CD14-positive monocyte (primary cell): ENCODE measurements at regions not wholly inside any gene's neighbourhood (a gene's known extent, or its start where the extent isn't known, plus 50 kb on each side); places are given as distances from the start of the nearest gene placed in this dataset.

Source experiments
- DNase-seq, 3 donors: peaks; one replicate each; pipeline ENCODE4 v3.0.0-alpha.2; 2011 to 2022
- H2AFZ ChIP-seq: 2 replicates; pipeline ENCODE4 v1.6.0; 2012; ENCODE audit warnings: mild to moderate bottlenecking, low read depth, low read length, inconsistent platforms; ENCODE audit not compliant: insufficient read depth, poor library complexity, severe bottlenecking
- H3K27ac ChIP-seq, 2 donors: 1 replicate in 1 of 2; 2 replicates in 1 of 2; pipeline ENCODE4 v1.5.1; 2012 to 2013; ENCODE audit warnings: low read length in 2 of 2, control low read depth in 1 of 2, inconsistent platforms in 1 of 2, low read depth in 1 of 2, mild to moderate bottlenecking in 1 of 2
- H3K27me3 ChIP-seq, 2 donors: one replicate each; pipeline versions ENCODE4 v1.6.0 to v1.6.1; 2011 to 2013; ENCODE audit warnings: low read length in 2 of 2; ENCODE audit not compliant: control insufficient read depth in 2 of 2, insufficient read depth in 2 of 2
- H3K36me3 ChIP-seq, 2 donors: replicated peaks in 1 of 2; 1 replicate in 1 of 2; 2 replicates in 1 of 2; pipeline versions ENCODE4 v1.5.1 to v1.6.1; 2012 to 2013; ENCODE audit warnings: low read length in 2 of 2, control low read depth in 1 of 2, inconsistent platforms in 1 of 2, mild to moderate bottlenecking in 1 of 2; ENCODE audit not compliant: insufficient read depth in 2 of 2, control insufficient read depth in 1 of 2
- H3K4me1 ChIP-seq, 2 donors: 1 replicate in 1 of 2; 2 replicates in 1 of 2; pipeline versions ENCODE4 v1.5.1 to v1.6.1; 2012 to 2013; ENCODE audit warnings: low read length in 2 of 2, control low read depth in 1 of 2, inconsistent platforms in 1 of 2, mild to moderate bottlenecking in 1 of 2, moderate library complexity in 1 of 2; ENCODE audit not compliant: insufficient read depth in 2 of 2, control insufficient read depth in 1 of 2
- H3K4me2 ChIP-seq: replicated peaks from 2 replicates; pipeline ENCODE3; 2012; ENCODE audit warnings: low read length, moderate library complexity, mild to moderate bottlenecking; ENCODE audit not compliant: poor library complexity, severe bottlenecking; ENCODE audit errors: extremely low read depth
- H3K4me3 ChIP-seq, 3 experiments: fragments of 200-600 bp in 1 of 3; sonication (generic) in 1 of 3; replicated peaks in 1 of 3; 1 replicate in 2 of 3; 2 replicates in 1 of 3; pipeline ENCODE4 v1.5.1; 2011 to 2013; ENCODE audit warnings: low read length in 3 of 3, mild to moderate bottlenecking in 3 of 3, control low read depth in 2 of 3, low read depth in 2 of 3, inconsistent platforms in 1 of 3, moderate library complexity in 1 of 3
- H3K79me2 ChIP-seq: 2 replicates; pipeline ENCODE4 v1.6.0; 2012; ENCODE audit warnings: mild to moderate bottlenecking, control low read depth, inconsistent platforms, low read length, moderate library complexity; ENCODE audit not compliant: insufficient read depth
- H3K9ac ChIP-seq: 2 replicates; pipeline ENCODE4 v1.6.0; 2017; ENCODE audit warnings: low read length, mild to moderate bottlenecking; ENCODE audit not compliant: insufficient read depth, poor library complexity, severe bottlenecking
- H3K9me3 ChIP-seq, 2 donors: replicated peaks in 1 of 2; 1 replicate in 1 of 2; 2 replicates in 1 of 2; pipeline versions ENCODE4 v1.5.1 to v1.6.1; 2012 to 2013; ENCODE audit warnings: low read length in 2 of 2, control low read depth in 1 of 2; ENCODE audit not compliant: control insufficient read depth in 1 of 2, insufficient read depth in 1 of 2
- H4K20me1 ChIP-seq: 2 replicates; pipeline ENCODE4 v1.6.0; 2012; ENCODE audit warnings: mild to moderate bottlenecking, low read length, control low read depth, moderate library complexity; ENCODE audit not compliant: insufficient read depth
- H3K27ac Mint-ChIP-seq, 7 donors: one replicate each; pipeline ENCODE4 v1.8.0; 2020; ENCODE audit warnings: mild to moderate bottlenecking in 7 of 7, mixed read lengths in 7 of 7, moderate library complexity in 6 of 7, inconsistent platforms in 2 of 7
- H3K27me3 Mint-ChIP-seq, 3 donors: one replicate each; pipeline ENCODE4 v1.8.0; 2021 to 2022; ENCODE audit warnings: low read depth in 3 of 3, mild to moderate bottlenecking in 3 of 3, mixed read lengths in 3 of 3, moderate library complexity in 3 of 3, inconsistent platforms in 1 of 3
- H3K36me3 Mint-ChIP-seq, 2 donors: one replicate each; pipeline ENCODE4 v1.8.0; 2020; ENCODE audit warnings: mixed read lengths in 2 of 2, inconsistent platforms in 1 of 2, mild to moderate bottlenecking in 1 of 2
- H3K4me1 Mint-ChIP-seq: one replicate; pipeline ENCODE4 v1.8.0; 2020; ENCODE audit warnings: mild to moderate bottlenecking, mixed read lengths
- H3K4me3 Mint-ChIP-seq, 2 donors: one replicate each; pipeline ENCODE4 v1.8.0; 2020; ENCODE audit warnings: mild to moderate bottlenecking in 2 of 2, mixed read lengths in 2 of 2, moderate library complexity in 1 of 2
- H3K9me3 Mint-ChIP-seq, 7 donors: one replicate each; pipeline ENCODE4 v1.8.0; 2020 to 2022; ENCODE audit warnings: mixed read lengths in 7 of 7, mild to moderate bottlenecking in 6 of 7, moderate library complexity in 6 of 7, inconsistent platforms in 2 of 7
- WGBS: methylation state at CpG from one replicate; pipeline ENCODE4 v1.1.5; 2013; ENCODE audit warnings: missing lambda C conversion rate; ENCODE audit not compliant: insufficient coverage; 5-methylcytosine and 5-hydroxymethylcytosine counted together
- intact Hi-C, 2 donors: fragments of 100-400 bp; cut with micrococcal nuclease; formaldehyde crosslinking; loops; one replicate each; pipeline versions ENCODE4 v1.15.0 to v1.15.1; 2023
- TF ChIP-seq, protein P1 (sequence below): fragments of 200-600 bp; IDR thresholded peaks from one replicate; pipeline ENCODE4 v1.8.0; 2022; ENCODE audit warnings: antibody characterized with exemption, mild to moderate bottlenecking

DNA sequence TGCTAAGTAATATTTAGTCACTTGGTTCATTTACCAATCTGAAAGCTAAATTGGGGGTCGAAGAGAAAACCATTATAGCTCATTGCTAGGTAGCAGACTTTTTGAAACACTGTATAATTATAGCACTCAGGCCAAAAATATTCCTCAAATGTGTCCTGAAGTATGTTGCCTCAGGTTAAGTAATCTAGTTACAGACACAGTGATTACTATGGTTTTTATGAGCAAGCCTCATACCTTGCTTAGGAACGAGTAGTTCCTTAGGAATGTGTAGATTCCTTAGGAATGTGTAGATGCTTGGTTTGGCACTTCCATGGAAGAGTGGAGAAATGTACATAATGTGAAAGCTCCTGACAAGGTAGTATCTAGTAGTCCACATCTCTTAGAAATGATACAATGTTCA lies 387.5 kb downstream of the LMO7 start:
- no peaks in the 10 kb centered on the region for H3K79me2 ChIP-seq
- H3K27me3 ChIP-seq = no peaks in the 10 kb centered on the region
- no peaks in the 10 kb centered on the region for H3K9me3 ChIP-seq
- no peak overlapping the region for H3K4me2 ChIP-seq
- H3K36me3 ChIP-seq = no peaks in the 10 kb centered on the region
- no peaks in the 10 kb centered on the region for H3K36me3 Mint-ChIP-seq
- intact Hi-C loops = no loop called here
- TF ChIP-seq, protein P1, sequence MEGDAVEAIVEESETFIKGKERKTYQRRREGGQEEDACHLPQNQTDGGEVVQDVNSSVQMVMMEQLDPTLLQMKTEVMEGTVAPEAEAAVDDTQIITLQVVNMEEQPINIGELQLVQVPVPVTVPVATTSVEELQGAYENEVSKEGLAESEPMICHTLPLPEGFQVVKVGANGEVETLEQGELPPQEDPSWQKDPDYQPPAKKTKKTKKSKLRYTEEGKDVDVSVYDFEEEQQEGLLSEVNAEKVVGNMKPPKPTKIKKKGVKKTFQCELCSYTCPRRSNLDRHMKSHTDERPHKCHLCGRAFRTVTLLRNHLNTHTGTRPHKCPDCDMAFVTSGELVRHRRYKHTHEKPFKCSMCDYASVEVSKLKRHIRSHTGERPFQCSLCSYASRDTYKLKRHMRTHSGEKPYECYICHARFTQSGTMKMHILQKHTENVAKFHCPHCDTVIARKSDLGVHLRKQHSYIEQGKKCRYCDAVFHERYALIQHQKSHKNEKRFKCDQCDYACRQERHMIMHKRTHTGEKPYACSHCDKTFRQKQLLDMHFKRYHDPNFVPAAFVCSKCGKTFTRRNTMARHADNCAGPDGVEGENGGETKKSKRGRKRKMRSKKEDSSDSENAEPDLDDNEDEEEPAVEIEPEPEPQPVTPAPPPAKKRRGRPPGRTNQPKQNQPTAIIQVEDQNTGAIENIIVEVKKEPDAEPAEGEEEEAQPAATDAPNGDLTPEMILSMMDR = no peak
- WGBS = no CpG with 5 or more reads among the region's 2 CpGs
- H3K4me1 ChIP-seq = no peaks in the 10 kb centered on the region
- H3K27me3 Mint-ChIP-seq = peaks cover 0 to 2% (median 0%) of the 10 kb centered on the region in 3 donors
- H2AFZ ChIP-seq = no peak overlapping the region
- H3K4me3 Mint-ChIP-seq = no peak overlapping the region
- no peak overlapping the region for H3K27ac ChIP-seq
- no peak overlapping the region for H3K27ac Mint-ChIP-seq
- no peak overlapping the region for H3K4me3 ChIP-seq
- H3K9ac ChIP-seq = no peak overlapping the region
- no peaks in the 10 kb centered on the region for H3K4me1 Mint-ChIP-seq
- DNase-seq = no peak
- H4K20me1 ChIP-seq = no peaks in the 10 kb centered on the region
- peaks cover 0 to 4% (median 0%) of the 10 kb centered on the region in 7 donors for H3K9me3 Mint-ChIP-seq

DNA sequence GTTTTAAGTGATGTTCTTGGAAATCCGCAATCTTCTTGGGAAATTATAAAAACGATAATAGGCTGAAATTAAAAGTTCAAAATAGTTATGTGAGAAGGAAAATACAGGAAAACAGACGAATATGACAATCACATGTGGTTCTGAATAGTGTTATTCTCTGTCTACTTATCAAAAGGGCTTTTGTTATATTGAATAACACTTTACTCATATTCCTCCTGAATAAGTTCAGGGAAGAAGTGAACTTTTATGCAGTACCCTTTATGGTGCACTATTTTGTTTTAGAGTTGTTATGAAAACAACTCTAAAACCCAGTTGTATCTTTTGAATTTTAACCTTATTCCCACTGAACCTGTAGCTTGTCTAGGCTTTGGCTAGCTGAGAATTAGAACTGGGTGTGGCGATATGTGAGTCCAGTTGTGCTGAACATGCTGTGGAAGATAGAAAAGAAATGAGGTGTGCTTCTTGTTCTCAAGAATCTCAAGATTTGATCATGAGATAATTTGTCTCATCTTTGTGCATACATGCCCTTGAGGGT lies 384.4 kb downstream of the LMO7 start:
- H3K9me3 Mint-ChIP-seq = peaks cover 0 to 4% (median 0%) of the 10 kb centered on the region in 7 donors
- no peaks in the 10 kb centered on the region for H3K36me3 ChIP-seq
- H3K4me2 ChIP-seq = no peak overlapping the region
- WGBS = 100% methylated on average over 1 of the region's 4 CpGs
- H3K4me1 Mint-ChIP-seq = peaks cover 4% of the 10 kb centered on the region
- no peak overlapping the region for H3K27ac Mint-ChIP-seq
- no peak for DNase-seq
- no peaks in the 10 kb centered on the region for H3K27me3 ChIP-seq
- no peaks in the 10 kb centered on the region for H3K27me3 Mint-ChIP-seq
- H3K4me1 ChIP-seq = no peaks in the 10 kb centered on the region
- H3K27ac ChIP-seq = no peak overlapping the region
- no peak overlapping the region for H3K4me3 Mint-ChIP-seq
- no peaks in the 10 kb centered on the region for H3K79me2 ChIP-seq
- H2AFZ ChIP-seq = no peak overlapping the region
- intact Hi-C loops = no loop called here
- H3K36me3 Mint-ChIP-seq = no peaks in the 10 kb centered on the region
- H3K4me3 ChIP-seq = no peak overlapping the region
- H3K9me3 ChIP-seq = no peaks in the 10 kb centered on the region
- no peak overlapping the region for H3K9ac ChIP-seq
- H4K20me1 ChIP-seq = no peaks in the 10 kb centered on the region
- TF ChIP-seq, protein P1 = no peak
